Keratinocyte (primary cell): ENCODE measurements at regions not wholly inside any gene's neighbourhood (a gene's known extent, or its start where the extent isn't known, plus 50 kb on each side); places are given as distances from the start of the nearest gene placed in this dataset.

ENCODE experiments used
- DNase-seq: peaks from one replicate; pipeline ENCODE4 v3.0.0-alpha.2; 2011; ENCODE audit warnings: low read depth, missing footprints, low spot score
- FAIRE-seq: peaks from 2 replicates; lab custom pipeline; 2011; peaks lifted over from hg19 to GRCh38; lab: Jason Lieb, UNC
- H2AFZ ChIP-seq: 2 replicates; pipeline ENCODE4 v1.6.0; 2012; ENCODE audit warnings: low read length, control low read depth, inconsistent platforms; ENCODE audit not compliant: control insufficient read depth
- H3K27ac ChIP-seq: 2 replicates; pipeline ENCODE4 v1.5.1; 2011; ENCODE audit warnings: low read length; ENCODE audit not compliant: control insufficient read depth, insufficient read depth
- H3K27me3 ChIP-seq: 3 replicates; pipeline ENCODE4 v1.6.0; 2011; ENCODE audit warnings: low read length; ENCODE audit not compliant: control insufficient read depth, insufficient read depth; ENCODE audit errors: extremely low read depth
- H3K36me3 ChIP-seq, 2 experiments: 2 replicates in 1 of 2; 3 replicates in 1 of 2; pipeline ENCODE4 v1.5.1; 2011; ENCODE audit warnings: low read length in 2 of 2, mild to moderate bottlenecking in 1 of 2; ENCODE audit not compliant: control insufficient read depth in 2 of 2, insufficient read depth in 2 of 2; ENCODE audit errors: extremely low read depth in 1 of 2
- H3K4me1 ChIP-seq: 3 replicates; pipeline ENCODE4 v1.5.1; 2011; ENCODE audit warnings: low read length; ENCODE audit not compliant: control insufficient read depth, insufficient read depth; ENCODE audit errors: extremely low read depth
- H3K4me2 ChIP-seq: 3 replicates; pipeline ENCODE4 v1.6.0; 2011; ENCODE audit warnings: low read depth, low read length; ENCODE audit not compliant: control insufficient read depth, insufficient read depth; ENCODE audit errors: extremely low read depth
- H3K4me3 ChIP-seq, 3 experiments: fragments of 200-600 bp in 1 of 3; sonication (generic) in 1 of 3; 2 replicates in 2 of 3; 3 replicates in 1 of 3; pipeline ENCODE4 v1.5.1; 2011 to 2016; ENCODE audit warnings: low read length in 3 of 3, mild to moderate bottlenecking in 3 of 3, control low read depth in 2 of 3, inconsistent platforms in 1 of 3, low read depth in 1 of 3, mixed read lengths in 1 of 3, mixed run types in 1 of 3, moderate library complexity in 1 of 3; ENCODE audit not compliant: control insufficient read depth in 2 of 3, insufficient read depth in 2 of 3; ENCODE audit errors: extremely low read depth in 1 of 3
- H3K79me2 ChIP-seq: 2 replicates; pipeline ENCODE4 v1.6.0; 2012; ENCODE audit warnings: low read length; ENCODE audit not compliant: control insufficient read depth, insufficient read depth
- H3K9ac ChIP-seq: 3 replicates; pipeline ENCODE4 v1.6.0; 2011; ENCODE audit warnings: low read length; ENCODE audit not compliant: control insufficient read depth, insufficient read depth; ENCODE audit errors: extremely low read depth
- H3K9me1 ChIP-seq: 3 replicates; pipeline ENCODE4 v1.6.0; 2011; ENCODE audit warnings: low read length; ENCODE audit not compliant: control insufficient read depth, insufficient read depth; ENCODE audit errors: extremely low read depth
- H3K9me3 ChIP-seq: 2 replicates; pipeline ENCODE4 v1.5.1; 2012; ENCODE audit warnings: low read depth, low read length; ENCODE audit not compliant: control insufficient read depth
- H4K20me1 ChIP-seq: 3 replicates; pipeline ENCODE4 v1.6.0; 2011; ENCODE audit warnings: low read length; ENCODE audit not compliant: control insufficient read depth, insufficient read depth; ENCODE audit errors: extremely low read depth
- EZH2 ChIP-seq: IDR thresholded peaks from one replicate; pipeline ENCODE4 v1.6.1; 2012; ENCODE audit warnings: inconsistent platforms, mild to moderate bottlenecking, low read length, moderate library complexity
- dilution Hi-C: fragments of 300-500 bp; cut with MboI; formaldehyde crosslinking; loops from one replicate; pipeline ENCODE4 v1.7.0; 2020; ENCODE audit warnings: low sequenced_read_pairs; ENCODE audit not compliant: extremely low pct_ligation_motif_present
- TF ChIP-seq, protein P1 (sequence below), 3 experiments: IDR thresholded peaks in 1 of 3; conservative IDR thresholded peaks in 1 of 3; optimal IDR thresholded peaks in 1 of 3; 2 replicates in 2 of 3; 3 replicates in 1 of 3; pipeline versions ENCODE3 to v1.5.1; 2011; ENCODE audit warnings: low read length in 3 of 3, mild to moderate bottlenecking in 3 of 3, moderate library complexity in 2 of 3, control low read depth in 1 of 3, inconsistent platforms in 1 of 3; ENCODE audit not compliant: insufficient read depth in 2 of 3; ENCODE audit errors: extremely low read depth in 1 of 3

GRCh38 chr22:22044153-22044552, 61.6 kb upstream of the TOP3B start:
- H4K20me1 ChIP-seq: no peaks in the 10 kb centered on the region

GRCh38 chr22:22043296-22044078, 60.9 kb upstream of the TOP3B start:
- FAIRE-seq (no peak), DNase-seq (no peak)
- H4K20me1 ChIP-seq: no peaks in the 10 kb centered on the region
- no peaks in the 10 kb centered on the region for H3K9me3 ChIP-seq
- H3K9ac ChIP-seq: no peak overlapping the region
- no peaks in the 10 kb centered on the region for H3K36me3 ChIP-seq
- H3K79me2 ChIP-seq: no peaks in the 10 kb centered on the region
- dilution Hi-C loops: no loop called here
- peaks cover 4% of the 10 kb centered on the region for H3K27me3 ChIP-seq
- no peak overlapping the region for H3K4me2 ChIP-seq
- H3K9me1 ChIP-seq: no peaks in the 10 kb centered on the region
- no peak overlapping the region for H2AFZ ChIP-seq
- TF ChIP-seq, protein P1, sequence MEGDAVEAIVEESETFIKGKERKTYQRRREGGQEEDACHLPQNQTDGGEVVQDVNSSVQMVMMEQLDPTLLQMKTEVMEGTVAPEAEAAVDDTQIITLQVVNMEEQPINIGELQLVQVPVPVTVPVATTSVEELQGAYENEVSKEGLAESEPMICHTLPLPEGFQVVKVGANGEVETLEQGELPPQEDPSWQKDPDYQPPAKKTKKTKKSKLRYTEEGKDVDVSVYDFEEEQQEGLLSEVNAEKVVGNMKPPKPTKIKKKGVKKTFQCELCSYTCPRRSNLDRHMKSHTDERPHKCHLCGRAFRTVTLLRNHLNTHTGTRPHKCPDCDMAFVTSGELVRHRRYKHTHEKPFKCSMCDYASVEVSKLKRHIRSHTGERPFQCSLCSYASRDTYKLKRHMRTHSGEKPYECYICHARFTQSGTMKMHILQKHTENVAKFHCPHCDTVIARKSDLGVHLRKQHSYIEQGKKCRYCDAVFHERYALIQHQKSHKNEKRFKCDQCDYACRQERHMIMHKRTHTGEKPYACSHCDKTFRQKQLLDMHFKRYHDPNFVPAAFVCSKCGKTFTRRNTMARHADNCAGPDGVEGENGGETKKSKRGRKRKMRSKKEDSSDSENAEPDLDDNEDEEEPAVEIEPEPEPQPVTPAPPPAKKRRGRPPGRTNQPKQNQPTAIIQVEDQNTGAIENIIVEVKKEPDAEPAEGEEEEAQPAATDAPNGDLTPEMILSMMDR (optimal IDR thresholded peaks at IDR 0.05 in 1 of 3, IDR thresholded peaks at IDR 0.05 in 1 of 3, conservative IDR thresholded peaks at IDR 0.05 in 1 of 3; ENCODE audit: extremely low read depth in 1 of 3, insufficient read depth in 2 of 3, low read length in 3 of 3): no peak
- TF ChIP-seq EZH2: no peak
- no peaks in the 10 kb centered on the region for H3K4me1 ChIP-seq
- H3K4me3 ChIP-seq: no peak overlapping the region
- no peak overlapping the region for H3K27ac ChIP-seq

More at GRCh38 chr22:22044153-22044552, 61.6 kb upstream of the TOP3B start:
- Histone ChIP-seq H3K4me2 (no peak overlapping the region), H3K27me3 (peaks cover 8% of the 10 kb centered on the region), H3K27ac (no peak overlapping the region), H3K9ac (no peak overlapping the region), H3K4me1 (no peaks in the 10 kb centered on the region), H3K9me3 (no peaks in the 10 kb centered on the region), H2AFZ (no peak overlapping the region), H3K36me3 (no peaks in the 10 kb centered on the region), H3K79me2 (no peaks in the 10 kb centered on the region), H3K9me1 (no peaks in the 10 kb centered on the region), H3K4me3 (no peak overlapping the region)
- TF ChIP-seq, protein P1 (optimal IDR thresholded peaks at IDR 0.05 in 1 of 3, IDR thresholded peaks at IDR 0.05 in 1 of 3, conservative IDR thresholded peaks at IDR 0.05 in 1 of 3; ENCODE audit: extremely low read depth in 1 of 3, insufficient read depth in 2 of 3, low read length in 3 of 3): no peak
- TF ChIP-seq EZH2: no peak
- dilution Hi-C loops: no loop called here
- DNase-seq (no peak), FAIRE-seq (no peak)
